ENCODE measurements at regions not wholly inside any gene's neighbourhood (a gene's known extent, or its start where the extent isn't known, plus 50 kb on each side); places are given as distances from the start of the nearest gene placed in this dataset.

DNA sequence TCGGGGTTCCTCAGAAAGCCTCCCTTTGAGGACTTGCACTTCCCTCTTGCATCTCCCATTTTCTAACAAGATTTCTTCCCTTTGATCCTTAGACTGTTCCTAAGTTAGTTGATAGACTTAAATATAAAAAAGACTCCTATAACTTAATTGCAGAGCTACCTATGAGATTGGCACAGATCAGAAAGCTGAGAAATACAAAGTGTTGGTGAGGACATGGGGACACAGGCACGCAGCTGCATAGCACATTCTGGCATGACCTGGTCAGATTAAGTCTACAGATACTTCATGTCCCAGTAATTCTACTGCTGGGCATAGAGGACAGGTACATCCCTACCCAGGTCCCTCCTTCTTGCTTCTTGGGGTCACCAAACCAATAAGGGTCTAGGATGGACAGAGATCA lies 141.7 kb upstream of the LHX5 start:
- ChIA-PET POLR2A (ENCODE audit: low non-redundant PET) (no interaction called here), CTCF (no interaction called here)
- Histone ChIP-seq H3K9me3 (ENCODE audit: low read depth, low read length, poor library complexity, severe bottlenecking) (no peaks in the 10 kb centered on the region), H3K4me1 (ENCODE audit: insufficient read depth, low read length, poor library complexity, severe bottlenecking) (no peaks in the 10 kb centered on the region), H3K27me3 (replicated peaks; ENCODE audit: insufficient read depth, low read depth, low read length, poor library complexity) (peaks cover 57% of the 10 kb centered on the region), H3K36me3 (ENCODE audit: insufficient read depth, low read length, poor library complexity, severe bottlenecking) (no peaks in the 10 kb centered on the region), H3K27ac (ENCODE audit: low read depth, low read length, poor library complexity, severe bottlenecking) (no peak overlapping the region), H3K4me3 (ENCODE audit: low read depth, low read length, poor library complexity, severe bottlenecking) (no peak overlapping the region)
- BruUV-seq (replicated peaks), result no TSS peak
- intact Hi-C loops (cut with micrococcal nuclease; ENCODE audit: unreplicated experiment), result no loop called here
- DNase-seq (ENCODE audit: low spot score), result no peak
- TF ChIP-seq CTCF (conservative IDR thresholded peaks at IDR 0.05; ENCODE audit: low read depth, low read length), result no peak
- TF ChIP-seq EZH2 (IDR thresholded peaks at IDR 0.05; ENCODE audit: borderline replicate concordance, low read depth, low read length, poor library complexity, severe bottlenecking), result no peak

- Histone ChIP-seq H3K4me3 (ENCODE audit: low read depth, low read length, poor library complexity, severe bottlenecking) (no peak overlapping the region), H3K9me3 (ENCODE audit: low read depth, low read length, poor library complexity, severe bottlenecking) (no peaks in the 10 kb centered on the region), H3K27ac (ENCODE audit: low read depth, low read length, poor library complexity, severe bottlenecking) (no peak overlapping the region), H3K36me3 (ENCODE audit: insufficient read depth, low read length, poor library complexity, severe bottlenecking) (no peaks in the 10 kb centered on the region), H3K4me1 (ENCODE audit: insufficient read depth, low read length, poor library complexity, severe bottlenecking) (no peaks in the 10 kb centered on the region), H3K27me3 (replicated peaks; ENCODE audit: insufficient read depth, low read depth, low read length, poor library complexity) (peaks cover 51% of the 10 kb centered on the region)
- ChIA-PET CTCF (interaction anchor here (0.6 kb wide), 1 partner anchor 42 kb away, joined by 8 read pairs; no protein-coding TSS in a partner anchor), POLR2A (ENCODE audit: low non-redundant PET) (no interaction called here)
- no peak for DNase-seq (ENCODE audit: low spot score)
- intact Hi-C loops (cut with micrococcal nuclease; ENCODE audit: unreplicated experiment), result no loop called here
- TF ChIP-seq EZH2 (IDR thresholded peaks at IDR 0.05; ENCODE audit: borderline replicate concordance, low read depth, low read length, poor library complexity, severe bottlenecking) (no peak), CTCF (conservative IDR thresholded peaks at IDR 0.05; ENCODE audit: low read depth, low read length) (no peak)
- no TSS peak for BruUV-seq (replicated peaks)
Observed at GRCh38 chr12:113612793-113613192, 141.1 kb upstream of the LHX5 start.

- Histone ChIP-seq H3K9me3 (ENCODE audit: low read depth, low read length, poor library complexity, severe bottlenecking) (no peaks in the 10 kb centered on the region), H3K27ac (ENCODE audit: low read depth, low read length, poor library complexity, severe bottlenecking) (no peak overlapping the region), H3K36me3 (ENCODE audit: insufficient read depth, low read length, poor library complexity, severe bottlenecking) (no peaks in the 10 kb centered on the region), H3K4me1 (ENCODE audit: insufficient read depth, low read length, poor library complexity, severe bottlenecking) (no peaks in the 10 kb centered on the region), H3K4me3 (ENCODE audit: low read depth, low read length, poor library complexity, severe bottlenecking) (no peak overlapping the region), H3K27me3 (replicated peaks; ENCODE audit: insufficient read depth, low read depth, low read length, poor library complexity) (peaks cover 51% of the 10 kb centered on the region)
- TF ChIP-seq EZH2 (IDR thresholded peaks at IDR 0.05; ENCODE audit: borderline replicate concordance, low read depth, low read length, poor library complexity, severe bottlenecking) (no peak), CTCF (conservative IDR thresholded peaks at IDR 0.05; ENCODE audit: low read depth, low read length) (no peak)
- no TSS peak for BruUV-seq (replicated peaks)
- ChIA-PET CTCF (interaction anchor here (0.6 kb wide), 1 partner anchor 42 kb away, joined by 8 read pairs; no protein-coding TSS in a partner anchor), POLR2A (ENCODE audit: low non-redundant PET) (no interaction called here)
- intact Hi-C loops (cut with micrococcal nuclease; ENCODE audit: unreplicated experiment), result no loop called here
- no peak for DNase-seq (ENCODE audit: low spot score)
Observed at GRCh38 chr12:113612076-113612728, 140.5 kb upstream of the LHX5 start.

Data from A673 (cell line).